OCI-M1 (cell line): ENCODE measurements at regions not wholly inside any gene's neighbourhood (a gene's known extent, or its start where the extent isn't known, plus 50 kb on each side); places are given as distances from the start of the nearest gene placed in this dataset.

Experiments
- DNase-seq: peaks from one replicate; lab custom pipeline; 2025; lab: John Stamatoyannopoulos, UW

DNA sequence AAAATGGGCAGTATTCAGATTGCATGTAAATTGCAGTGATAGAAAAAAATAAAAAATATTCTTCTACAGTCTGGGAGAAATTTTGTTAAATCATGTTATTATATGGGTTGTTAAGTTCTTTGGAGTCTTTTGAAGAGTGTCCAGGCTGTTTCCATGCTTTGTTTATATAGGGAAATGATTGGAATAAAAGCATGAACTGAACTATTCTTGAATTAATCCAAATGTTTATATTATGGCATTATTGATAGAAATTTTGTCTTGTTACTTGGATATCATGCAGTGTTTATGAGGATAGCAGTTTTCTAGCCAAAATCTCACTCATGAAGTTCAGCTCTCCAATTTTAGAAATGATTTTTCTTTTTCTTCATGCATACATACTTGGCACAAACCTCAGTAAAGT is 108.2 kb upstream of the NAV3 start:
- DNase-seq = no peak

DNA sequence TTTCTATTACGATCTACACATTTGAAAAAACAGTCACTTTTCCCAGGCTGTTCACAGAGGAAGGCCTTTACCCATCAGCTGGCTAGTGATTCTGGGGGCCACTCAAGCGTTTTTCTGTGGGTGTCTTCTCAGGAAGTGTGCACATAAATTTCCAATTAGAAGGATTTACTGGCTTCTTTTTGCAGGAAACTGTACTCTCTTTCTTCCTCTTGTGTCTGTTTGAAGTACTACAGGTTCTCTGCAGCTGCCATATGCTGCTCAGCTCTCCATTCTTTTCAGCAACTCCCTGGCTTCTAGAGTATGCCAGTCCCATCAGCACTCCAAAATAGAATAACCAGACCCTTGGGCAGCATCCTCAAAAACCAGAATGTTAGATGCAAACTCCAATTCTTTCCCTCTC is 110.4 kb upstream of the NAV3 start:
- peak; percentile 2 for DNase-seq

DNA sequence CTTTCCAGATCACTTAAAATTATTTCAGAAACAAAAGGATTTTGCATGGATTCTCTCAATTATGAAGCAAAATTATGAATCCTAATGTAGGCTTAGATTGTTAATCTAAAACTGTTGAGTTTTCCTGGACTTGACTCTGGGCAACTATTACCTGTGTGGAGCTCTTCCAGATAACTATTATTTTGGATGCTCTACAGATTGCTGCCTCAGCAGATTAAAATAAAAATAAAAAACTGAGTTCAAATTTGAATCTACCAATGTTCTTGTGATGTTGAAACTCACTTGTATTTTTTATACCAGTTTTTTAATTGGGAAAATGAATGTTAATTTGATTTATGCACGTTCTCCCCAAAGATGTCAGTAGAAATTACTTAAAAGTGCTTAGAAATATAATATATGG is 120.5 kb upstream of the NAV3 start:
- DNase-seq = no peak

DNA sequence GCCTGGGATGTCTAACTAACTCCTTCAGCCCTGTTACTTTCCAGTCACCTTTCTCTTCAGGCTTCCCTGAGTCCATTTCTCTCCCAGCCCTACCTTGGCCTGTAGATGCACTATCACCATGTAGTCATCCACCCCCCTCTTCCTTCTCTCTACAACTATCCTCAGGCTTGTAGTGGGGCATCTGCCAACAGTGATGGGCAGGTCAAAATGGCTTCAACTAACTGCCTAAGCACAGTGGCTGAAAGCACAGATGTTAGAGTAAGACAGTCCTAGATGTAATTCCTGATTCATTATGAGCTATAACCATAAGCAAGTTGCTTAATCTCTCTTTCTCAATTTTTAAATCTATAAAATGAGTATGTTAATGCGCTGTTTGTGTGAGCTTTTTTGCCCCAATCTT is 133.6 kb upstream of the NAV3 start:
- no peak for DNase-seq

DNA sequence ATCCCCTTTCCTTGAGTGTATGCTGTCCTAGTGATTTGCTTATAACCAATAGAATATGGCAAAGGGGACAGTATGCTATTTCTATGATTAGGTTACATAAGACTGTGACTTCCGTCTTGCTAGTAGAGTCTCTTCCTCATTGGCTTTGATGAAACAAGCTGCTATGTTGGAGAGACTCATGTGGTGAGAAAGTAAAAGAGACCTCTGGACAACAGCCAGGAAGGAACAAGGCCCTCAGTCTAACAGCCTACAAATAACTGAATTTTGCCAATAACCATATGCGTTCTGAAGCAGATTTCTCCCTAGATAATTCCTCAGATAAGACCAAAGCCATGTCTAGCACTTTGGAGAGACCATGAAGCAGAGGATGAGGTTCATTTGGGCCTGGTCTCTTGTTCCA is 134.5 kb upstream of the NAV3 start:
- DNase-seq = no peak

DNA sequence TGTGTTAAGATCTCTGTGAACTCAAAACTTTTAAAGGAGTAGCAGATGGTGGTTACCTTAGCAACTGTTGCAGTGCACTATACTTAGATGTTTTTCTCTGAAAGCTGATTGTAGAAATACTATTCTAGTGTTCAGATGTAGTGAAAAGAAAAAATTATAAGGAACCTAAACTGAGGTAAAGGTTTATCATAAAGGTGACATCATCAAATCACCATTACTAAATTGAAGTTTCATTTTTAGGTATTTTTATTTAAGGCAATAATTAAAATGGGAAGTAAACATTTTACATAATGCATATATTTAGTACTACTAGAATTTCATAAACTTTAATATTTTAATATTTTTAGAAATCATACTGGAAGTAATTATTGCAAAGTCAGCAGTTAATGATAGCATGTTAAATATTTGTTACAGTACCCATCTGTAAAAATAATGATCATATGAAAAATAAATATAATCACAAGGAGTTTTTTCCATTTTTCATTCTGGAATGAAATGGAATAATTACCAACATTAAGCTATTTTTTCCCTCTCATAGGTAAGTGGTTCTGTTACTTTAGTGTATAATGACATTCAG is 141.1 kb upstream of the NAV3 start:
- no peak for DNase-seq

DNA sequence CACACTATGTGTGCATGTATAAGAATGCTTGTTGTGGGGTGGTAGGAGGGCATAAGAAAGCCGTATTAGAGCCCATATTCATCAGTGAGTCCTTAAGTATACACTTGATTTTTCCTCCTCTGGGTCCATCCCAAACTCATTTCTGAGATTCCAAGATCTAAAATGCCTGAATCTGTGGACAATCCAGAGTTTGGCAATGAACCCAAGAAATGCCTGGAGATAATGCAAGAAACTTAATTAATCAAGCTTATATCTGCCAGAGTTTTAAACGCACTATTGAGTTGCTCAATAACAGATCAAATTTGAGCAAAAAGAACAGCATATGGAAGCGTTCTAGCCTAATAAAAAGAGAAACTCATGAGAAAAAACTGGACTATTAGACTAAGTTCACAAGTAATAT is 143.4 kb upstream of the NAV3 start:
- no peak for DNase-seq

DNA sequence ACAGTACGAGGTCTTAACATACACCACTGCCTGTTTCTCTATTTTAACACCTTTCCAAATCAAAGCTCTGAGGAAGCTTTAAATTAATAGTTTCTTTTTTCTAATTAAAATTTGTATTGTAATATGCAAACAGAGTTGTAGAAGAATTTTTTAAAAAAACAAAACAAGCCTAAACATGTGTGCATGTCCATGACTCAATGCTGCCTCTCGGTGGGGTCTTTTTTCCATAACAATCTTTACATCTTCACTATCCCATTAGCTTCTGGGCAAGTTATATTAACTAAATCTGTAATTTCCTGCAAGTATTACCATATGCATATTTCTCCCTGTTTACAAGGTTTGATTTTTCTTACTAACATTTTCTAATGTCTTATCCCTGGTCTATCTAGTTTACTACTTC is 143.9 kb upstream of the NAV3 start:
- no peak for DNase-seq

DNA sequence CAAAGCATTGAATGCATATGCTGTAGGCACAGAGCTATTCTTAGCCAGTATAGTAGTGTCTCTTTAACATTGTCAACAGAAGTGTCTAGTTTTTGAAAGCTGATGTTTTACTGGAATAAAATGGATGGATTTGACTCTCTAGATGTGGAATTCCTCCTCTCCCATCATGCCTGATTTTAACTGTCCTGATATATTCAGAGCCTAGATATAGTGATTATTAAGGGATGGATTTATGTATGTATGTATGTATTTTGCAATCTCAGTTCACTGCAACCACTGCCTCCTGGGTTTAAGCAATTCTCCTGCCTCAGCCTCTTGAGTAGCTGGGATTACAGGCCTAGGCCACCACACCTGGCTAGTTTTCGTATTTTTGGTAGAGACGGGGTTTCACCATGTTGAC is 144.8 kb upstream of the NAV3 start:
- no peak for DNase-seq

DNA sequence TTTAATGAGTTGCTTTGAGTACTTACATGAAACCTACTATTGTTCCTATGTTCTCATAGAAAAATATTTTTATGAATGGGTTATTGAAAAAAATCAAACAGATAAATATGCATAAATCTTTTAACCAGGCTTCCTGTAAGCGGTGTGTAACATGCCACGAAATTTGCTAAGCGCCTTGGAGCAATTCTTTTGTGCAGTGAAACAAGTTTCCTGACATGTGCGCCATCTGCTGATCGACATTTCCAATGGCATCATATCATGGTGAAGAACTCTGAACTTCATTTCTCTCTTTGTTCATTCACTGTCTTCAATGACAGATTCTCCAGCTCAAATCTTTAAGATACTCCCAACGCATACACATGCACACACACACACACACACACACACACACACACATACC is 145.6 kb upstream of the NAV3 start:
- peak; percentile 83 for DNase-seq

DNA sequence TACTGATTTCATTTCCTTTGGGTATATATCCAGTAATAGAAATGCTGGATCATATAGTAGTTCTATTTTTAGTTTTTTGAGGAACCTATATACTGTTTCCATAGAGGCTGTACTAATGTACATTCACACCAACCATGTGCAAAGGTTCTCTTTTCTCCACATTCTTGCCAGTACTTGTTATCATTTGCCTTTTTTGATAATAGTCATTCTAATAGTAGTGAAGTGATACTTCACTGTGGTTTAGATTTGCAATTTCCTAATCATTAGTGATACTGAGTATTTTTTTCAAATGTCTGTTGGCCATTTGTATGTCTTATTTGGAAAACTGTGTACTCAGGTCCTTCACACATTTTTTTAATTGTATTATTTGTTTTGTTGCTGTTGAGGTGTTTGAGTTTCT is 148.2 kb upstream of the NAV3 start:
- DNase-seq = no peak

DNA sequence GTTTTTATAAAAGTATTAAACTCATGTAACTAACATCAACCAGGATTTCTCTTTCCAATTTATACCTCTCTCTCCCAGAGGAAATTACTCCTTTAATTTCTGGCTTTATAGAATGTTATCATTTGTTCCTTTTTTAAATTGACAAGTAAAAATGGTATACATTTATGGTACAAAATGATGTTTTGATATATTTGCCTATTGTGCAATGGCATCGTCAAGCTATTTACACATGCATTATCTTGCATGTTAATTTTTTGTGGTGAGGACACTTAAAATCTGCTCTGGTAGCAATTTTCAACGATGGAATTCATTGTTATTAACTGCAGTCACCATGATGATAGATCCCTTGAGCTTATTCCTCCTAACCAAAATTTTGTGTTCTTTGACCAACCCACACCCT is 149.0 kb upstream of the NAV3 start:
- DNase-seq = no peak

DNA sequence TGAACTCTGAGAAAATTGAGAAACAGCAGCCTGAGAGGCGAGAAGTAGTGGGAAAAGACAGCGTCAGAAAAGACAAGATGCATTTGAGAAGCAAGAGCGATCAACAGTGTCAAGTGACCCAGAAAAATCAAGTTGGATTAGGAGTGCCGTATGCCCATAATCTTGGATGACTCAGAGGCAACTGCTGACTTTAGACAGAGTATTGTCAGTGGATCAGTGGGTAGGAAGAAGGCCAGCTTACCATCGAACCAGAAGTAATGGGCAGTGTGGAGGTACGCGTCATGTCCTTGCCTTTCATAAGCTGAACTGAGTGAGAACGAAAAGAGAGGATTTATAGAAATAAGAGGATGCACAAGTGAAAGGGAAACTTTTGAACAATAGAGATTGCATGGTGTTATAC is 151.0 kb upstream of the NAV3 start:
- no peak for DNase-seq

DNA sequence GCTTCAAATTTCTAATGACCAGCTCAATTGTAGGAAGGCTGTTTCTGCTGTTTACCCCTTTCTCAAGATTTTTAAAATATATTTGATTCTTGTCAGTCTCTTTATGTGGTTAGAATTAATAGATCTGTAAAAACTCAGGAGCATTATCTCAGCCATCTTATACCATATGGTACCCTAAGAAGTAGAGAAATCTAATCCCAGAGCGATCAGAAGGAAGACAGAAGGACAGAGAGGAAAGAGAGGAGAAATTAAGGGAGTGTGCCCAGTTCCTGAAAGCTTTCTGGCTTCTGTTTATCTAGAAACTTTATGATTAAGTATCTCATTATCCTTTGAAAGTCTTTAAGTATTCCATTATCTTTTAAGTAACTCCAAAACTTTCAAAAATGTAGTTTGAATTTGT is 152.1 kb upstream of the NAV3 start:
- DNase-seq = no peak

DNA sequence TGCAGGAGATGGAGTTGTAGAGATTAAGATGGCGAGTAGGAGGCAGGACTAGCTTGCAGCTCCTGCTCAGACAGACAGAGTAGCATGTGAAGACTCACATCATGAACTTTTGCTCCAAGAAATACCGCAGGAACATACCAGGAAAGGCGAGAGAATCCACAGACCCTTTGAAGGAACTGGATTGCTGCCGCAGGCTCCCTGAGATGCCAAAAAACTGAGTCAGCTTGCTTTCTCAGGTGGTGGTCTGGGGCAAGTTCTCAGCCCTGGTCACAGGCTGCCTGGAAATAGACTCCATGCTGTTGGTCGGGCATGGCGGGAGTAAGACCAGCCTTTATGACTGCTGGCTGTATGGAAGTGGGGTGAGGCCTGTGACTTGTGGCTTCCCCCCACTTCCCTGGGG is 163.6 kb upstream of the NAV3 start:
- no peak for DNase-seq

DNA sequence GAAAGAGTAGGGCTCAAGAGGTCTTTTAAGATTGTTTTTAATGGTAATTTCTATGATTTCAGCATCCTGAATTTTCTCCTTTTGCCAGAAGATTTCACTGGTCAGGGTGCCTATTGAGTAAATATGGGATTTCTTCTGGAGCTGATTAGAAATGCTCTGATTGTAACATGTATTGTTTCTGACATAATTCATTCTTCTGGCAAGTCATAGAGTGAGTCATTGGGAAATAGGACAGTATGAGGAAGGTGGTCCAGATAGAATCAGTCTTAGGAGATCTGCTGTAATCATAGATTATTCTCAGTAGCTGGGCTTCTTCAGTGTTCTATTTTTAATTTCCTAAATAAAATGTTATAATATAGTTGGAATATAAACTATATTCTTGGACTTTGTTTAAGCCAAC is 182.0 kb upstream of the NAV3 start:
- no peak for DNase-seq

DNA sequence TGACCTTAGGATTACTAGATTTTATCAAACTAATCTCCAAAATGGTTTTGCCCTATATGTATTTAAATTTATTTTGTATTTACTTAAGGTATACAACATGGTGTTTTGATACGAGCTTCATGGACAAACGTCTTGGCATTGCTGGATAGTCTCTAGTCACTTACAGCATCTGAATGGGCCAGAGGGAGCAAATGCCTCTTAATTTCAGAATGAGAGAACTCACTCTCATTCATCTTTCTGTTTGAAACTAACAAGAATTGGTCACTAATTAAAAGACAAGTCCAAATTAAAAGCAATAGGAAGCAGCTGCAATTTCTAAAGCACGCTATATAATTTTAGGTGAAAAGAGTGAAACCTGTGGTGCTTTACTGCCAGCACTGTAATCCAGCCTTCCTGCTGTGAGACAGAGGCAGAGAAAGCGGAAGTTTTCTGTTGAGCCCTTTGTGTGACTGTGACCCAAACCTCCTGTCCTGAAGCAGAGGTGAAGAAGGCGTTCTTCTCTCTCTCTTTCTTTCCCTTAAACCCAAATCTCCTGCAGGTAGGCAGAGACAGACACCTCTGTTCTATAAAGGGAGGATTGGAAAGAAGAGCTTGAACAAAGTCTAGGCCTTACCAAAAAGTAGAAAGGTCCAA is 184.6 kb upstream of the NAV3 start:
- peak; percentile 49 for DNase-seq

DNA sequence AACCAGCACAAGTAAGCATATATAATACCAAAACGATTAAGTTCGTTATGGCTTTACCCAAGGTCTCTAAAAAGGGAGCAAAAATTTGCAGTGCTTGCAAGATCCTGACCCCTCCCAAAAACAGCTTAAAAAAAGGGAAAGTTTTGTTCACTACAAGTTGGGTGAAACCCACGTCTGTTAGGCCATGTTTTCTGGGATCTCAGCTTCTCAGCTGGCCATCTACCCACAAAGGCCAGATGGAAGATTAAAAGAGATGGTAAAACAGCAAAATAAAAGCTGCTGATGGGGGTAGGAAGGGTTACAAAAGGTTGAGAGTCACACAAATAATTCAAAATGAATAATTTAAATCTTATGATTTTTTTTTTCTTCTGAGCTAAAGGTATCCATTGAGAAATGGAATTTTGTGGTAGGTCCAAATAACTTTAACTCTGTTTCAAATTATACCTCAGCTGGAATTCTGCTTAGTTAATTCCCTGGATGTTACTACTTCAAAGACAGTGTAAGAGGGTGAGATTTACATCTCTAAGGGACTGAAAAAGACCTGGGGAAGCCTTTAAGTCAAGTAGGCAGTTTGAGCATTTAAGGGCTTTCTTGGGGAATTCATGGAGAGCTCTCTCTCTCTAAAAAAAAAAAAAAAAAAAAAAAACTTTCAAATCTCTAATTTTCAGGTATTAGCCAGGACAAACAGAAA is 185.6 kb upstream of the NAV3 start:
- peak; percentile 13 for DNase-seq

DNA sequence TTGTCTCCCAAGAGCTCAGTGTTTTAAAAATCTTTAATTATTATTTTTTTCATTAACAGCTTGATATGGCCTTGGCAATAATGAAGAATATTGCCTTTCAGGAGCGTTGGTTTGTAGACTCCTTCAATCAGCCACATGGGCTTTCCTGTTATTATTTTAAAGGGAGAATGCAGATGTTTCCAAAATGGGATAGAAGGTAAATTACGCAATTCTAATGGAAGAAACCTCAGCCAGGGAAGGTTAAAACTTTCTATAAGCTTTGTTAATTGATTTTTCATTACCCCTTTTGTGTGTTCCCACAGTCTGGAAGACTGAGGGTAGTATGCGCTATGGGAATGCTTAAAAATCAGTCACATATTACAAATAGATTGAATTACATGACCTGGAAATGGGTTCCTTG is 188.4 kb upstream of the NAV3 start:
- no peak for DNase-seq

DNA sequence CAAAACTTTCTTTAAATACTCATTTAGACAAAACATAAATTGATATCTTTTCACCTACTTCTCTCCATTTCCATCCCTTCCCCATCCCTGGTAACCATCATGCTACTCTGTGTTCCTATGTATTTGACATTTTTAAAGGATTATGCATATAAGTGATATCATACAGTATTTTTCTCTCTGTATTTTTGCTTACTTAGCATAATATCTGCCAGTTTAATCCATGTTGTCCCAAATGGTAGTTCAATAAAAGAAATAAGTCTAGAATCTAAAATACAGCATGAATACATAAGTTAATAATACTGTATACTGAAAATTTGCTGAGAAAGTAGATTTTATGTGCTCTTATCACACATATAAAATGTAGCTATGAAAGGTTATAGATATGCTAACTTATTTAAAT is 190.3 kb upstream of the NAV3 start:
- no peak for DNase-seq

DNA sequence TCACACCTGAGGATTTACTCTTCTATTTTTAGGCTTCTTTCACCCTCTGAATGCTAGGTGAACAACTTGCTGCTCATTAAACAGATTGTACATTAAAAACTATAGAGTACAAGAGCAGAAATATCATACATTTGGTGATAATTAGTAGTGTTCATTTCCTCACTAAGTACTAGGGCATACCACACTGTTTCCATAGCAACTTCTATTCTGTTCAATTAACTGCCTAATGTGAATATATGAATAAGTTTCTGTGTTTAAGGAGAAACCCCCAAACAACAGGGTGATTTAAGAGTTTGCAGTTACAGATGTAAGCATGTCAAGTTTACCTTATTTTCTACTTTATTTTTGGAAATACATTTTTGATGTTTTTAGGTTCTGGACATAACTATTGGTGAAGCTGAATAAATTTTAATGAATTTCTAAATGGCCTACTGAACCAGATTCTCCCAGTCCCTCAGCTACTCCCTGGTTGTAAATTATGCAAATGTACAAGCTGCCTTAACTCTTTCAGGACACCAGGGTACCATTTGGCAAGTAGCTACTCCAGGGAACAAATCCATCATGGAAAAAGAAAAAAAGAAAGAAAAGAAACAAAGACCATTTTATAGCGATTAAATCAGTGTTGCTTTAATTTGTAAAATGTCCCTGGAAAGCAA is 199.8 kb upstream of the NAV3 start:
- no peak for DNase-seq

DNA sequence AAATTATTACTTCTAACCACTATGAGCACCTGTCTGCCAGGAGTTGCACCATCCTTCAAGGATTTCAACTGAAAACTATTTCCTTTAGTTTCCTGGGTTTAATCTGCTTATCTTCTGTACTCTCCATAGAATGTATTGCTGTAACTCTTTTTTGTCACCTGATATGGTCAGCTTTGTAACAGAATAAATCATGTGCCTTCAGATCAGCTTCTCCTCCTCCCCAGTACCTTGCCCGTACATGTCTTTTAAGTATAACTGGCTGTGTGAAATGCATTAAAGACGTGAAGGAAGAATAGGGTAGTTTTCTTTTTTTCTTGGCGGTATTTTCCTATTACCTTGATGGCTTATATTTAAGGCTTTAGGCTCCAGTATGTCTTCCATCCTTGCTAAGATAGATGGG is 200.3 kb upstream of the NAV3 start:
- peak; percentile 15 for DNase-seq

DNA sequence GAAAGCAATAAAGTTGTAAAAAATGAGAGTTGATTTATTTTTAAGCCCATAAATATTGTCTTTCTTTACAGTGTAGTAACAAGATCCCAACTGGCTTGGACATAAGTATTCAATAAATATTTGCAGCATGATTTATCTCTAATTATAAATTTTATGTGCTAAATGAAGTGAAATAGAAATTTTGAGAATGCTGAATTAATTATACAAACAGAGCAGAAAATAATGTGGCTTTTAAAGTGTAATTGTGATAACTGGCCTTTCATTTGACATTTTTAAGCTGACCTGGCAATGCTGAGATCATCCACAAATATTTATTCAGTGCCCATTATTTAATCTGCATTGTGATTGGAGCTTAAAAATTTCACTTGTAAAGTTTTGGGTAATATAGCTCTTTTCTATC is 201.6 kb upstream of the NAV3 start:
- DNase-seq = no peak
